Uterus (tissue), 3 donors: ENCODE measurements at regions not wholly inside any gene's neighbourhood (a gene's known extent, or its start where the extent isn't known, plus 50 kb on each side); places are given as distances from the start of the nearest gene placed in this dataset.

Experiments used
- DNase-seq, 2 donors: peaks; one replicate each; pipeline ENCODE4 v3.0.0-alpha.2; 2019 to 2020
- H3K27ac ChIP-seq, 2 donors: fragments of 200-600 bp; sonication (generic); 1 replicate in 1 of 2; 2 replicates in 1 of 2; pipeline ENCODE4 v1.5.1; 2016 to 2018
- H3K27me3 ChIP-seq, 2 donors: fragments of 200-600 bp; sonication (generic); one replicate each; pipeline ENCODE4 v1.5.1; 2018 to 2019; ENCODE audit warnings: control low read depth in 1 of 2
- H3K36me3 ChIP-seq, 2 donors: fragments of 200-600 bp; sonication (generic); one replicate each; pipeline ENCODE4 v1.5.1; 2019; ENCODE audit warnings: control low read depth in 1 of 2
- H3K4me1 ChIP-seq, 2 donors: fragments of 200-600 bp; sonication (generic); one replicate each; pipeline ENCODE4 v1.5.1; 2018 to 2019; ENCODE audit warnings: control low read depth in 1 of 2
- H3K4me3 ChIP-seq, 2 donors: fragments of 200-600 bp; sonication (generic); 1 replicate in 1 of 2; 2 replicates in 1 of 2; pipeline ENCODE4 v1.5.1; 2018 to 2019; ENCODE audit warnings: mild to moderate bottlenecking in 1 of 2
- H3K9me3 ChIP-seq, 2 donors: fragments of 200-600 bp; sonication (generic); one replicate each; pipeline ENCODE4 v1.5.1; 2019; ENCODE audit warnings: control low read depth in 1 of 2
- POLR2A ChIP-seq, 2 donors: fragments of 450-650 bp; IDR thresholded peaks; one replicate each; pipeline ENCODE4 v1.6.1; 2016; ENCODE audit warnings: antibody characterized with exemption in 2 of 2, mild to moderate bottlenecking in 1 of 2, moderate library complexity in 1 of 2
- intact Hi-C: fragments of 100-400 bp; cut with DNase I; formaldehyde crosslinking; loops from one replicate; pipeline ENCODE4 v1.15.1; 2023; ENCODE audit warnings: low total_unique reads
- TF ChIP-seq, protein P1 (sequence below), 4 experiments: fragments of 200-600 bp in 2 of 4; fragments of 450-650 bp in 2 of 4; sonication (generic) in 2 of 4; IDR thresholded peaks; one replicate each; pipeline ENCODE4 v1.5.1; 2016 to 2019; ENCODE audit warnings: antibody characterized with exemption in 4 of 4, mild to moderate bottlenecking in 2 of 4, moderate library complexity in 1 of 4
- donor health status: DM: yes; HTN: yes; CAD: no.

DNA sequence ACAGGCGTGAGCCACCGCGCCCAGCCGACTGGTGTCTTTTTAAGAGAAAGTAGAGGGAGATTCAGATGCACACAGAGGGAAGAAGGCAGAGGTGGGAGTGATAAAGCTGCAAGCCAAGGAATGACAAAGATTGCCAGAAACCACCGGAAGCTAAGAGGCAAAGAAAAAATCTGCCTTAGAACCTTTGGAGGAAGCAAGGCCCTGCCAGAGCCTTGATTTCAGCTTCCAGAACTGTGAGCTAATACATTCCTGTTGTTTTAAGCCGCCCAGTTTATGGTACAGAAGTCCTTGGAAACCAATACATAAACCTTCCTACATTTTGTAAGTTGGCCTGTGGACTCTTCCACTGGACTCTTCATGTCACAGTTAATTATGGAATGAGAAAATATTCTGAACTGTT, 71.7 kb upstream of the SOX21 start:
- TF ChIP-seq, protein P1, sequence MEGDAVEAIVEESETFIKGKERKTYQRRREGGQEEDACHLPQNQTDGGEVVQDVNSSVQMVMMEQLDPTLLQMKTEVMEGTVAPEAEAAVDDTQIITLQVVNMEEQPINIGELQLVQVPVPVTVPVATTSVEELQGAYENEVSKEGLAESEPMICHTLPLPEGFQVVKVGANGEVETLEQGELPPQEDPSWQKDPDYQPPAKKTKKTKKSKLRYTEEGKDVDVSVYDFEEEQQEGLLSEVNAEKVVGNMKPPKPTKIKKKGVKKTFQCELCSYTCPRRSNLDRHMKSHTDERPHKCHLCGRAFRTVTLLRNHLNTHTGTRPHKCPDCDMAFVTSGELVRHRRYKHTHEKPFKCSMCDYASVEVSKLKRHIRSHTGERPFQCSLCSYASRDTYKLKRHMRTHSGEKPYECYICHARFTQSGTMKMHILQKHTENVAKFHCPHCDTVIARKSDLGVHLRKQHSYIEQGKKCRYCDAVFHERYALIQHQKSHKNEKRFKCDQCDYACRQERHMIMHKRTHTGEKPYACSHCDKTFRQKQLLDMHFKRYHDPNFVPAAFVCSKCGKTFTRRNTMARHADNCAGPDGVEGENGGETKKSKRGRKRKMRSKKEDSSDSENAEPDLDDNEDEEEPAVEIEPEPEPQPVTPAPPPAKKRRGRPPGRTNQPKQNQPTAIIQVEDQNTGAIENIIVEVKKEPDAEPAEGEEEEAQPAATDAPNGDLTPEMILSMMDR (IDR thresholded peaks at IDR 0.05) = no peak
- no peak for TF ChIP-seq POLR2A (IDR thresholded peaks at IDR 0.05)
- intact Hi-C loops = no loop called here
- DNase-seq = no peak
- Histone ChIP-seq H3K9me3 (no peaks in the 10 kb centered on the region), H3K4me3 (no peak overlapping the region), H3K36me3 (no peaks in the 10 kb centered on the region), H3K27me3 (no peaks in the 10 kb centered on the region), H3K4me1 (no peaks in the 10 kb centered on the region), H3K27ac (no peak overlapping the region)

DNA sequence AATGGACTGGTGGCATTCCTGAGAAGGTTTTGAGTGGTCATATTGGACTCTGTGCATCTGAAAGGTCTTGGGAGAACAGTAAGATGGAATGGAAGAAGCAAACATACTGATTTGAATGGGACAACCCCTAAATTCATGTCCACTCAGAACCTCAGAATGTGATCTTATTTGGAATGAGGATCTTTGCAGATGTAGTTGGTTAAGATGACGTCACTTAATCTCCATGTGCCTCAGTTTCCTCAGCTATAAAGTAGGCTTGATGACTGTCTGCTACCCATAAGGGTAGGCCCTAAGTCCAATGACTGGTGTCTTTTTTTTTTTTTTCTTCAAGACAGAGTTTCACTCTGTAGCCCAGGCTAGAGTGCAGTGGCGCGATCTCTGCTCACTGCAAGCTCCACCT, 71.1 kb upstream of the SOX21 start:
- no peak for DNase-seq
- no peaks in the 10 kb centered on the region for H3K4me1 ChIP-seq
- H3K27ac ChIP-seq = no peak overlapping the region
- no peaks in the 10 kb centered on the region for H3K36me3 ChIP-seq
- TF ChIP-seq, protein P1 (IDR thresholded peaks at IDR 0.05) = no peak
- no peak for TF ChIP-seq POLR2A (IDR thresholded peaks at IDR 0.05)
- H3K4me3 ChIP-seq = no peak overlapping the region
- H3K27me3 ChIP-seq = no peaks in the 10 kb centered on the region
- H3K9me3 ChIP-seq = no peaks in the 10 kb centered on the region
- intact Hi-C loops = no loop called here

DNA sequence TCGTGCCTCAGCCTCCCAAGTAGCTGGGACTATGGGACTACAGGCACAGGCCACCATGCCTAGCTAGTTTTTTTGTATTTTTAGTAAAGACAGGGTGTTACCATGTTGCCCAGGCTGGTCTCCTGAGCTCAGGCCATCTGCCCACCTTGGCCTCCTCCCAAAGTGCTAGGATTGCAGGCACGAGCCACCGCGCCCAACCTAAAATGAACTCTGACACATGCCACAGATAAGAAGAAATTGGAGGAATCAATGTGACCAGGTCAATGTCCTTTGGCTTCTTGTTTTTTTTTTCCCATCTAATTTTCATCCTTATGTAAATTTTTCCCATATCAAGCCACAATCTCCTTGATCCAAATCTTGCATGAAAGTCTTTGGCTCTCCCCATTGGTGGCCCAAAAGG, 68.1 kb upstream of the SOX21 start:
- H3K9me3 ChIP-seq = no peaks in the 10 kb centered on the region
- no peak overlapping the region for H3K27ac ChIP-seq
- no peak for TF ChIP-seq POLR2A (IDR thresholded peaks at IDR 0.05)
- TF ChIP-seq, protein P1 (IDR thresholded peaks at IDR 0.05) = no peak
- no peaks in the 10 kb centered on the region for H3K36me3 ChIP-seq
- no peaks in the 10 kb centered on the region for H3K27me3 ChIP-seq
- intact Hi-C loops = no loop called here
- no peaks in the 10 kb centered on the region for H3K4me1 ChIP-seq
- H3K4me3 ChIP-seq = no peak overlapping the region
- DNase-seq = no peak

DNA sequence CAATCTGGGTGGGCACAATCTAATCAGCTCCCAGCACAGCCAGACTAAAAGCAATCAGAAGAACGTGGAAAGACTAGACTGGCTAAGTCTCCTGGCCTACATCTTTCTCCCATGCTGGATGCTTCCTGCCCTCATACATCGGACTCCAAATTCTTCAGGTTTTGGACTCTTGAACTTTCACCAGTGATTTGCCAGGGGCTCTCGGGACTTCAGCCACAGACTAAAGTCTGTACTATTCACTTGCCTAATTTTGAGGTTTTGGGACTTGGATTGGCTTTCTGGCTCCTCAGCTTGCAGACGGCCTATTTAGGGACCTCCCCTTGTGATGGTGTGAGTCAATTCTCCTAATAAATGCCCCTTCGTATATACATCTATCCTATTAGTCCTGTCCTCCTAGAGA, 66.6 kb upstream of the SOX21 start:
- no peaks in the 10 kb centered on the region for H3K27me3 ChIP-seq
- TF ChIP-seq, protein P1 (IDR thresholded peaks at IDR 0.05) = no peak
- TF ChIP-seq POLR2A (IDR thresholded peaks at IDR 0.05) = no peak
- intact Hi-C loops = no loop called here
- H3K4me3 ChIP-seq = no peak overlapping the region
- H3K9me3 ChIP-seq = no peaks in the 10 kb centered on the region
- H3K27ac ChIP-seq = no peak overlapping the region
- no peaks in the 10 kb centered on the region for H3K4me1 ChIP-seq
- no peak for DNase-seq
- H3K36me3 ChIP-seq = no peaks in the 10 kb centered on the region

DNA sequence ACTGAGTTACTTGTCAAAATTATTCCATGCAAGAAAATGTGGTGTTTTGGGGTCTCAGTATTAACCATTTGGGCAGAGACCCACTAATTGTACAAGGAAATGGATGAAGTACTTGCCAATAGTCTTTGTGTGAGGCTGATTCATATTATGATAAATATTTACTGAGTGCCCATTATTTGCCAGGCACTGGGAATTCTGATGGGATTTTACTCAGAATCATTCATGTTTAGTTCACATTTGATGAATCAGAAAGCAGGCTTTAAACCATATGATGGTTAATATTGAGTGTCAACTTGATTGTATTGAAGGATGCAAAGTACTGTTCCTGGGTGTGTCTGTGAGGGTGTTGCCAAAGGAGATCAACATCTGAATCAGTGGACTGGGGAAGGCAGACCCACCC, 66.2 kb upstream of the SOX21 start:
- Histone ChIP-seq H3K9me3 (no peaks in the 10 kb centered on the region), H3K4me1 (no peaks in the 10 kb centered on the region), H3K27ac (no peak overlapping the region), H3K36me3 (no peaks in the 10 kb centered on the region), H3K27me3 (no peaks in the 10 kb centered on the region), H3K4me3 (no peak overlapping the region)
- intact Hi-C loops = no loop called here
- DNase-seq = no peak
- TF ChIP-seq, protein P1 (IDR thresholded peaks at IDR 0.05) = no peak
- TF ChIP-seq POLR2A (IDR thresholded peaks at IDR 0.05) = no peak
